GM12891 (cell line): ENCODE measurements at regions not wholly inside any gene's neighbourhood (a gene's known extent, or its start where the extent isn't known, plus 50 kb on each side); places are given as distances from the start of the nearest gene placed in this dataset.

ENCODE experiments used
- POLR2A ChIP-seq: IDR thresholded peaks from 2 replicates; pipeline ENCODE4 v1.6.1; 2011; ENCODE audit warnings: low read depth, low read length, control low read depth
- POLR2AphosphoS5 ChIP-seq: IDR thresholded peaks from 2 replicates; pipeline ENCODE4 v1.6.1; 2011; ENCODE audit warnings: low read depth, low read length, control low read depth
- POU2F2 ChIP-seq: IDR thresholded peaks from 2 replicates; pipeline ENCODE4 v1.6.1; 2011; ENCODE audit warnings: low read depth, mild to moderate bottlenecking, control low read depth, low read length, moderate library complexity
- SPI1 ChIP-seq: IDR thresholded peaks from 2 replicates; pipeline ENCODE4 v1.6.1; 2011; ENCODE audit warnings: low read depth, low read length, control low read depth
- TAF1 ChIP-seq: IDR thresholded peaks from 2 replicates; pipeline ENCODE4 v1.6.1; 2011; ENCODE audit warnings: low read depth, low read length, control low read depth

GRCh38 chr20:24261351-24261750 is 208.1 kb upstream of the SYNDIG1 start:
- no peak for TF ChIP-seq TAF1
- no peak for TF ChIP-seq SPI1
- no peak for TF ChIP-seq POLR2AphosphoS5
- no peak for TF ChIP-seq POLR2A
- no peak for TF ChIP-seq POU2F2
